ENCODE measurements at regions not wholly inside any gene's neighbourhood (a gene's known extent, or its start where the extent isn't known, plus 50 kb on each side); places are given as distances from the start of the nearest gene placed in this dataset.

DNA sequence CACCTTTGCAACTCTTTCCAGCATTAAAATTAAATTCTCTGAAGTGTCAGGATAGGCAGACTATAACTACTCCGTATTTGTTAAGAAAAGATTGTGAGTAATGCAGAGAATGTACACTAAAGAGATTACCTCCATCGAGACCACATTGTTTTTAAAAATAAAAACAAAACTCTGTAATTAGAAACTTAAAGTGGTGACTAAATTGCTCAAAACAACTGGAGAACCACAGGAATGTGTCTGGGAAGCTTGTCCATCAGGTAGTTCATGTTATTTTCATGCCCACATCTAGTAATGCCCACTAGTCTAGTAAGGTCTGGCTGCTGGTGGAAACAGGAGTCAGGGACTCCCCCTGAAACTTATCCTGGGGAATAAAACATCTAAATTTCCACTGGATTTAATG is 103.0 kb upstream of the FOXQ1 start:
- Mint-ChIP-seq H3K9me3 (peaks cover 0 to 5% of the 10 kb centered on the region in 2 donors), H3K36me3 (ENCODE audit: insufficient read depth in 2 of 2) (no peaks in the 10 kb centered on the region), H3K27ac (no peak overlapping the region), H3K27me3 (ENCODE audit: low read depth) (peaks cover 19% of the 10 kb centered on the region), H3K4me3 (no peak overlapping the region), H3K4me1 (ENCODE audit: low read depth) (no peaks in the 10 kb centered on the region)
- DNase-seq (no peak), ATAC-seq (replicated peaks in 1 of 2) (no peak)

DNA sequence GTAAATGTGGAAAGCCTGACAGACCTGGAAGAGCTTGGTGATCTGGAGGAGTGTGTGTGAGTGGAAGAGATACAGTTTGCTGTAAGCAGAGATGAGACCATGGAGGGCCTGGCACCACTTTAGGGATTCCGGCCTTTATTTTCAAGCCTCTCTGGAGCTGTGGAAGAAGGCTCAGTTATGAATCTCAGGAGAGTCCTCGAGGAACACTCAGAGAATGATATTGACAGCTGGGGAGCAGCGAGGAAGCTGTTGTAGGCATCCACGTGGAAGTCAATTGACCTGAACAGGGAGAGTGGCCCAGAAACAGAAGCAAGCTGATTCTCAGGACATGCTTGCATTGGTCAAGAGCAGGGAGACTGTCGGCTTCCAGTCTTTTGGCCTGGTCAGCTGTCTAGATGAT is 108.4 kb upstream of the FOXQ1 start:
- H3K36me3 Mint-ChIP-seq (ENCODE audit: insufficient read depth in 2 of 2), result no peaks in the 10 kb centered on the region
- H3K4me3 Mint-ChIP-seq, result no peak overlapping the region
- ATAC-seq (replicated peaks in 1 of 2) (no peak), DNase-seq (no peak)
- H3K9me3 Mint-ChIP-seq, result peaks cover 0 to 5% of the 10 kb centered on the region in 2 donors
- peaks cover 26% of the 10 kb centered on the region for H3K27me3 Mint-ChIP-seq (ENCODE audit: low read depth)
- peaks cover 9% of the 10 kb centered on the region for H3K4me1 Mint-ChIP-seq (ENCODE audit: low read depth)
- H3K27ac Mint-ChIP-seq, result no peak overlapping the region

DNA sequence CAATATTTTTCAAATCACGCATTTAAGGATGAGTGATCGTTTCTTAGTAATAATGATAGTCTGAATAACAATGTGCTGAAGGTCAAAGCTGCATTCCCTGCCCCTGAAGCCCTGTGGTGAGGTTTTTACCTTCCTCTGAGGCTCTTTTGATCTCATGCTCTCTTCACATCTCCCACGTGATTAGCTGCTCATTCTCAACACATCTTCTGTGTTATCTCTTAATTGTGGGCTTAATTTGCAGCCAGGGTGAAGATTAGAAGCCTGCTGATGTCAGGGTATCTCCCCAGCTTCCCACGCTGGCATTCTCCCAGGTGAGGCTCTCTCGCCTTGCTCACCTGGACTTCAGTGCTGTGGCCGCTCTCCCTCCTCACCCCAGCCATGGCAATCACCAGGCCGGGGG is 109.7 kb upstream of the FOXQ1 start:
- no peaks in the 10 kb centered on the region for H3K9me3 Mint-ChIP-seq
- peak; percentile 68 to 78 for ATAC-seq (replicated peaks in 1 of 2)
- peaks cover 26% of the 10 kb centered on the region for H3K27me3 Mint-ChIP-seq (ENCODE audit: low read depth)
- peak overlapping the region; percentile 12 to 26 for H3K4me3 Mint-ChIP-seq
- DNase-seq, result no peak
- no peaks in the 10 kb centered on the region for H3K36me3 Mint-ChIP-seq (ENCODE audit: insufficient read depth in 2 of 2)
- no peak overlapping the region for H3K27ac Mint-ChIP-seq
- H3K4me1 Mint-ChIP-seq (ENCODE audit: low read depth), result peaks cover 9% of the 10 kb centered on the region

- peaks cover 9% of the 10 kb centered on the region for H3K4me1 Mint-ChIP-seq (ENCODE audit: low read depth)
- H3K27me3 Mint-ChIP-seq (ENCODE audit: low read depth), result peaks cover 21% of the 10 kb centered on the region
- no peaks in the 10 kb centered on the region for H3K36me3 Mint-ChIP-seq (ENCODE audit: insufficient read depth in 2 of 2)
- H3K4me3 Mint-ChIP-seq, result no peak overlapping the region
- DNase-seq (peak in 1 of 2 donors; percentile 8), ATAC-seq (replicated peaks in 1 of 2) (peak; percentile 32 to 60)
- H3K9me3 Mint-ChIP-seq, result no peaks in the 10 kb centered on the region
- H3K27ac Mint-ChIP-seq, result no peak overlapping the region
These were observed 110.2 kb upstream of the FOXQ1 start for GRCh38 chr6:1201547-1202200.

DNA sequence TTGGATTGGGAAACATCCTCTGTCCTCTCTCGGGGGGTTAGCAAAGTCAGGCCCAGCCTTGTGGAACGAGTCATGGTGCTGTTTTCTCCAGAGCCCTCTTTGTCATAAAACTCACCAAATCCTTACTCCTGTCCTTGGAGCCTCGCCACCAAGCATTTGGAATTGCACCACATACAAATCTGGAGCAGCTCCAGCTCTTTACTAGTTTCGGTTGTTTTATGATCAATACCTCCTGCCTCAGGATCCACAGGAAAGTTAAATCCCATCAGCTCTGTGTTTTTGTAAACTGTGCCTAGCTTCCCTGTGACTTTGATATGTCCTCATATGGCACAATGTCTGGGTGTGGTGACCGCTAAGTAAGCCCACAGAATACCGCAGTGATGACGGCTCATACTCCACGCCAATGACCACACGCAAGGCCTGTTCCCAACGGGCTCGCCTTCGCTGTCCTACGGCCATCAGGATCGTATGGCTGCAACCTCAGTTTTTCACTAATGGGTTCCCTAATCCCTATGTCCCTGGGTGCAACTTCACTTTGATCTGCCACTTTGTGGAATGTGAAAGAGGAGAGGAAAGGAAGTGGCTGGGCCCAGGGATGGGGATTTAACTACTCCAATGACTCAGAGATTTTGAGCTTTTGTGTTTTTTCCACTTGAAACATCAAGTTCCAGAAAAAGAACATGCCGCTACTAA is 111.3 kb upstream of the FOXQ1 start:
- ATAC-seq (replicated peaks in 1 of 2) (no peak), DNase-seq (no peak)
- Mint-ChIP-seq H3K27me3 (ENCODE audit: low read depth) (peaks cover 20% of the 10 kb centered on the region), H3K4me3 (no peak overlapping the region), H3K9me3 (peaks cover 2 to 4% of the 10 kb centered on the region in 2 donors), H3K27ac (no peak overlapping the region), H3K36me3 (ENCODE audit: insufficient read depth in 2 of 2) (peaks cover 0 to 3% of the 10 kb centered on the region in 2 donors), H3K4me1 (ENCODE audit: low read depth) (peaks cover 9% of the 10 kb centered on the region)

DNA sequence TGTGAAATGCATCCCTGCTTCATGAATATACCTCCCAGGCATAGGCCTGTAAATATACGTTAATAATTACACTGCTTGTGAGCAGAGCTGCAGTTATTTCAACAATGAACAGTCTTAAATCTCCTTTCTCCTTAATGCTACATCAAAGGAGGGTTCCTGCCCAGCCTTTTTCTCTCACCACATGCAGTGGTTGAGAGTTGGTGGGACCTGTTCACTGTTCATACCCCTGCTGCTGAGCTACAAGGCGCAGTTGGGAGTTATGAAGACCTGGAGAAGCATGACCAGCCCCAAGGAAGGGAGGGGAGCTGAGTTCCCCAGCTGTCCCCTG is 111.9 kb upstream of the FOXQ1 start:
- H3K9me3 Mint-ChIP-seq, result peaks cover 2 to 5% of the 10 kb centered on the region in 2 donors
- H3K27ac Mint-ChIP-seq, result no peak overlapping the region
- no peak overlapping the region for H3K4me3 Mint-ChIP-seq
- H3K4me1 Mint-ChIP-seq (ENCODE audit: low read depth), result peaks cover 9% of the 10 kb centered on the region
- ATAC-seq (replicated peaks in 1 of 2) (no peak), DNase-seq (no peak)
- H3K36me3 Mint-ChIP-seq (ENCODE audit: insufficient read depth in 2 of 2), result peaks cover 0 to 3% of the 10 kb centered on the region in 2 donors
- peaks cover 22% of the 10 kb centered on the region for H3K27me3 Mint-ChIP-seq (ENCODE audit: low read depth)

DNA sequence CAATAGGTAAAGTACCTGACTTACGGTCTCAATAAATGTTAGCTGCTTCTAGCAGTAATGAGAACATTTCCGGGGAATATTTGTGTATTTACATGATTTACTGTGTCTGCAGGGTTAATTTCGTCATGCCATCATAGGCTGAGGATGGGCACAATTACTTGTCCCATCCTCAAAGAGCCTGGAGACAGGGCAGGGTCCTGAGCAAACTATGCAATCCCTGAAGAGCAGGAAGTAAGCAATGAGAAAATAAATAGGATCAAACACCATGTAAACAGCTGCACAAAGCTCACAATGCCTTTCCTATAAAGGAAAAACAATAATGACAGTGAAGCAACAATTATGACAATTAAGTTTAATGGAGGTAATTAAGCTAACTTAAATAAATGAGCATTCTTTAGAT is 114.6 kb upstream of the FOXQ1 start:
- DNase-seq (no peak), ATAC-seq (replicated peaks in 1 of 2) (no peak)
- peaks cover 2 to 8% of the 10 kb centered on the region in 2 donors for H3K9me3 Mint-ChIP-seq
- H3K27ac Mint-ChIP-seq, result no peak overlapping the region
- peaks cover 10% of the 10 kb centered on the region for H3K27me3 Mint-ChIP-seq (ENCODE audit: low read depth)
- peaks cover 3% of the 10 kb centered on the region for H3K4me1 Mint-ChIP-seq (ENCODE audit: low read depth)
- H3K4me3 Mint-ChIP-seq, result no peak overlapping the region
- H3K36me3 Mint-ChIP-seq (ENCODE audit: insufficient read depth in 2 of 2), result peaks cover 0 to 3% of the 10 kb centered on the region in 2 donors

- Mint-ChIP-seq H3K27ac (no peak overlapping the region), H3K9me3 (peaks cover 2 to 8% of the 10 kb centered on the region in 2 donors), H3K4me3 (no peak overlapping the region), H3K27me3 (ENCODE audit: low read depth) (peaks cover 8% of the 10 kb centered on the region), H3K4me1 (ENCODE audit: low read depth) (no peaks in the 10 kb centered on the region), H3K36me3 (ENCODE audit: insufficient read depth in 2 of 2) (peaks cover 0 to 3% of the 10 kb centered on the region in 2 donors)
- no peak for ATAC-seq (replicated peaks in 1 of 2)
- no peak for DNase-seq
These were observed 120.7 kb upstream of the FOXQ1 start for GRCh38 chr6:1191141-1191630.

DNA sequence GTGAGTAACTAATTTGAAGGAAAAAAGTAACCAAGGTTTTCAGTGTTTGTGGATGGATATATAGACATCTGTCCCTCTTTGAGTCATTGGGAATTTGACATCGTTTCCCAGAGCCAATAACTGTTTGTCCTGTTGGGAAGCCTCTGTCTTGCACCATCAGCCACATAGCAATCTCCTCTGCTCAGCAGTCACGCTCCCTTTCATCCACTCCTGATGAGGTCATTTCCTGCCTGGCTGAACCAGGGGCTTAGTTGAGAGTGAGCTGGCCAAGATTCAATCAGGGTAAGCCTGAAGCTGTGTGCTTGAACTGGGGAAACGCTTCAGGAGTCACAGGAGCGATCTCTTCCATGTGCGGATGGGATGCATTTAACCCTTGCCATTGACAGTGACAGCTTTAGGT is 121.5 kb upstream of the FOXQ1 start:
- no peak overlapping the region for H3K27ac Mint-ChIP-seq
- peaks cover under 1% of the 10 kb centered on the region for H3K27me3 Mint-ChIP-seq (ENCODE audit: low read depth)
- ATAC-seq (replicated peaks in 1 of 2) (no peak), DNase-seq (no peak)
- H3K4me1 Mint-ChIP-seq (ENCODE audit: low read depth), result no peaks in the 10 kb centered on the region
- no peaks in the 10 kb centered on the region for H3K36me3 Mint-ChIP-seq (ENCODE audit: insufficient read depth in 2 of 2)
- peaks cover 0 to 3% of the 10 kb centered on the region in 2 donors for H3K9me3 Mint-ChIP-seq
- H3K4me3 Mint-ChIP-seq, result no peak overlapping the region

GRCh38 chr6:1188199-1188598 is 123.7 kb upstream of the FOXQ1 start:
- Mint-ChIP-seq H3K36me3 (ENCODE audit: insufficient read depth in 2 of 2) (no peaks in the 10 kb centered on the region), H3K27ac (no peak overlapping the region), H3K4me1 (ENCODE audit: low read depth) (no peaks in the 10 kb centered on the region), H3K27me3 (ENCODE audit: low read depth) (peaks cover 1% of the 10 kb centered on the region), H3K9me3 (no peaks in the 10 kb centered on the region), H3K4me3 (no peak overlapping the region)
- DNase-seq (no peak), ATAC-seq (replicated peaks in 1 of 2) (no peak)

GRCh38 chr6:1187293-1188131 is 124.4 kb upstream of the FOXQ1 start:
- DNase-seq (no peak), ATAC-seq (replicated peaks in 1 of 2) (no peak)
- peaks cover 6% of the 10 kb centered on the region for H3K27me3 Mint-ChIP-seq (ENCODE audit: low read depth)
- H3K4me1 Mint-ChIP-seq (ENCODE audit: low read depth), result no peaks in the 10 kb centered on the region
- H3K4me3 Mint-ChIP-seq, result no peak overlapping the region
- no peaks in the 10 kb centered on the region for H3K9me3 Mint-ChIP-seq
- no peaks in the 10 kb centered on the region for H3K36me3 Mint-ChIP-seq (ENCODE audit: insufficient read depth in 2 of 2)
- no peak overlapping the region for H3K27ac Mint-ChIP-seq

DNA sequence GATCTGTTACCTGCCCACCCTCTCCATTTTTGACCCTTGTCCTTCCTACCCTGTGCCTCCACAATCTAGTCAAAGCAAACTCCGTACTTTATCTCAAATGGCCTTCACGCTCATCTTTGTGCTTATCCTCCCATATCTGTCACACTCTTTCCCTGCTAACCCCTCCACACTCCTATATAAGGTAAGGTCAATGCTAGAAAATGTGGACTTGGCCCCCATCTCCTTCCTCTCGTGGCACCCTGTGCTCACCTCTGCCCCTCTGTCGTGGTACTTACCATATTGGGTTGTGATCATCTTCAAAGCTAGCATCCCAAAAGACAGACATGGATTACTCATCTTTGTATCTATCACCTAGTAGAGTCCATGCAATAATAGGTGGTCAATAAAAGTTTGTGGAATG is 127.6 kb upstream of the FOXQ1 start:
- no peak for DNase-seq
- no peaks in the 10 kb centered on the region for H3K9me3 Mint-ChIP-seq
- H3K27me3 Mint-ChIP-seq (ENCODE audit: low read depth), result peaks cover 6% of the 10 kb centered on the region
- no peaks in the 10 kb centered on the region for H3K4me1 Mint-ChIP-seq (ENCODE audit: low read depth)
- no peak overlapping the region for H3K4me3 Mint-ChIP-seq
- ATAC-seq (replicated peaks in 1 of 2), result no peak
- no peak overlapping the region for H3K27ac Mint-ChIP-seq
- no peaks in the 10 kb centered on the region for H3K36me3 Mint-ChIP-seq (ENCODE audit: insufficient read depth in 2 of 2)
